DND-41 (cell line): ENCODE measurements at regions not wholly inside any gene's neighbourhood (a gene's known extent, or its start where the extent isn't known, plus 50 kb on each side); places are given as distances from the start of the nearest gene placed in this dataset.

Experiments
- ATAC-seq: fragments of 200-7000 bp; cut with Tn5 transposase; 3 replicates; pipeline ENCODE4 v1.9.1; 2021; ENCODE audit warnings: low read depth; ENCODE audit not compliant: insufficient read depth
- DNase-seq: peaks from one replicate; pipeline ENCODE4 v3.0.0-alpha.2; 2020
- H2AFZ ChIP-seq: 2 replicates; pipeline ENCODE4 v1.6.0; 2012; ENCODE audit warnings: low read depth, low read length
- H3K27ac ChIP-seq: 2 replicates; pipeline ENCODE4 v1.5.1; 2012; ENCODE audit warnings: low read length, inconsistent platforms
- H3K27me3 ChIP-seq: fragments of 200-600 bp; sonication (generic); 2 replicates; pipeline ENCODE4 v1.6.0; 2012; ENCODE audit warnings: low read length, mild to moderate bottlenecking, inconsistent platforms; ENCODE audit not compliant: insufficient read depth, poor library complexity
- H3K36me3 ChIP-seq: 2 replicates; pipeline ENCODE4 v1.5.1; 2012; ENCODE audit warnings: low read length, inconsistent platforms; ENCODE audit not compliant: insufficient read depth
- H3K4me1 ChIP-seq: 2 replicates; pipeline ENCODE4 v1.5.1; 2012; ENCODE audit warnings: mild to moderate bottlenecking, low read length; ENCODE audit not compliant: insufficient read depth
- H3K4me2 ChIP-seq: 2 replicates; pipeline ENCODE4 v1.6.0; 2012; ENCODE audit warnings: mild to moderate bottlenecking, moderate library complexity, low read length, inconsistent platforms; ENCODE audit not compliant: insufficient read depth
- H3K4me3 ChIP-seq, 2 experiments: fragments of 200-600 bp in 1 of 2; shearing (Covaris generic) in 1 of 2; 2 replicates each; pipeline ENCODE4 v1.5.1; 2012 to 2016; ENCODE audit warnings: inconsistent platforms in 2 of 2, low read length in 2 of 2, mild to moderate bottlenecking in 2 of 2, low read depth in 1 of 2, moderate library complexity in 1 of 2
- H3K79me2 ChIP-seq: 2 replicates; pipeline ENCODE4 v1.6.0; 2012; ENCODE audit warnings: low read length, inconsistent platforms; ENCODE audit not compliant: insufficient read depth
- H3K9ac ChIP-seq: 2 replicates; pipeline ENCODE4 v1.6.0; 2012; ENCODE audit warnings: low read depth, mild to moderate bottlenecking, inconsistent platforms, low read length, moderate library complexity
- H3K9me3 ChIP-seq: 2 replicates; pipeline ENCODE4 v1.5.1; 2012; ENCODE audit warnings: low read length, moderate library complexity, mild to moderate bottlenecking, inconsistent platforms; ENCODE audit not compliant: insufficient read depth, severe bottlenecking
- H4K20me1 ChIP-seq: 2 replicates; pipeline ENCODE4 v1.6.0; 2012; ENCODE audit warnings: low read length; ENCODE audit not compliant: insufficient read depth
- EZH2 ChIP-seq: IDR thresholded peaks from 3 replicates; pipeline ENCODE4 v1.6.1; 2012; ENCODE audit warnings: borderline replicate concordance, low read depth, mild to moderate bottlenecking, moderate library complexity, low read length, inconsistent platforms; ENCODE audit not compliant: severe bottlenecking
- TF ChIP-seq, protein P1 (sequence below): IDR thresholded peaks from 2 replicates; pipeline ENCODE4 v1.5.1; 2012; ENCODE audit warnings: borderline replicate concordance, low read length, moderate library complexity, mild to moderate bottlenecking; ENCODE audit not compliant: poor library complexity, severe bottlenecking; ENCODE audit errors: extremely low read depth

DNA sequence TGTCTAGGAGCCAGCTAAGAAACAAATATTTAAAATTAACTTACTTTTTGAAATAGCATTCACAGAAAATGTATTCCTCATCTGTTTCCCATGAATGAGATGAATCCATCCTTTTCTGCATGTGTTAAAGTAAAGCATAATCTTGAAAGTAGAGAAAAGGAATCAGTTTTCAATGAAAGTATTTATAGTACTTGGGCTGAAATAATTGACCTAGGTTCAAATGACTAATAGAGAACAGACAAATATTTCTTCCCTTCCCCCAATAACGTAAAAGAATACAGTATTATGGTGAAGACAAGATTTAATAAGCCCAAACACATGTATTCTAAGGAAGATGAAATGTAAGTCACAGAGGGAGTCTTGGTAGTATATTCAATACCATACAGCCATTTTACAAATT lies 403.5 kb downstream of the ZNF608 start:
- Histone ChIP-seq H3K4me1 (no peaks in the 10 kb centered on the region), H3K36me3 (no peaks in the 10 kb centered on the region), H3K4me2 (no peak overlapping the region), H3K4me3 (no peak overlapping the region), H4K20me1 (no peaks in the 10 kb centered on the region), H3K9ac (no peak overlapping the region), H3K79me2 (no peaks in the 10 kb centered on the region), H2AFZ (no peak overlapping the region), H3K9me3 (no peaks in the 10 kb centered on the region), H3K27me3 (no peaks in the 10 kb centered on the region), H3K27ac (no peak overlapping the region)
- DNase-seq, result no peak
- no peak for ATAC-seq
- no peak for TF ChIP-seq EZH2
- TF ChIP-seq, protein P1, sequence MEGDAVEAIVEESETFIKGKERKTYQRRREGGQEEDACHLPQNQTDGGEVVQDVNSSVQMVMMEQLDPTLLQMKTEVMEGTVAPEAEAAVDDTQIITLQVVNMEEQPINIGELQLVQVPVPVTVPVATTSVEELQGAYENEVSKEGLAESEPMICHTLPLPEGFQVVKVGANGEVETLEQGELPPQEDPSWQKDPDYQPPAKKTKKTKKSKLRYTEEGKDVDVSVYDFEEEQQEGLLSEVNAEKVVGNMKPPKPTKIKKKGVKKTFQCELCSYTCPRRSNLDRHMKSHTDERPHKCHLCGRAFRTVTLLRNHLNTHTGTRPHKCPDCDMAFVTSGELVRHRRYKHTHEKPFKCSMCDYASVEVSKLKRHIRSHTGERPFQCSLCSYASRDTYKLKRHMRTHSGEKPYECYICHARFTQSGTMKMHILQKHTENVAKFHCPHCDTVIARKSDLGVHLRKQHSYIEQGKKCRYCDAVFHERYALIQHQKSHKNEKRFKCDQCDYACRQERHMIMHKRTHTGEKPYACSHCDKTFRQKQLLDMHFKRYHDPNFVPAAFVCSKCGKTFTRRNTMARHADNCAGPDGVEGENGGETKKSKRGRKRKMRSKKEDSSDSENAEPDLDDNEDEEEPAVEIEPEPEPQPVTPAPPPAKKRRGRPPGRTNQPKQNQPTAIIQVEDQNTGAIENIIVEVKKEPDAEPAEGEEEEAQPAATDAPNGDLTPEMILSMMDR, result no peak

DNA sequence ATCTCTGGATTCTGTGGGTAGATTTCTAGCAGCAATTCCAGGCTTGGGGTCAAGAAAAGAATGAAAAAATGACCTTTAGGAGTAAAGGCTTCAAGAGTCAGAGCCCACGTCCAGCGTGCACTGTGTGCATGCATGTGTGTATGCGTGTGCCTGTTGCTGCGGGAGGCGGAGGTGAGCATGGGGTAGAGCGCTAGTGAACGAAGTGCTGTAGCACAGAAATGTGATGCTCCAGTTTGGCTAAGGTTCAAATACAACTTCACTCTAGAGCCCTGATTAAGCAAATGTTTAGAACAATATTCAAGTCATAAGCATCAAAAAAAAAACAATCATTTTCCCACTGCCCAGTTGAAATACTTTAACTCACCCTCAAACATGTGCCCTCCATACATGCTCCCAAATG lies 403.9 kb downstream of the ZNF608 start:
- Histone ChIP-seq H3K9ac (no peak overlapping the region), H4K20me1 (no peaks in the 10 kb centered on the region), H3K27ac (no peak overlapping the region), H3K4me3 (no peak overlapping the region), H3K4me2 (no peak overlapping the region), H2AFZ (no peak overlapping the region), H3K27me3 (no peaks in the 10 kb centered on the region), H3K36me3 (no peaks in the 10 kb centered on the region), H3K4me1 (no peaks in the 10 kb centered on the region), H3K9me3 (no peaks in the 10 kb centered on the region), H3K79me2 (no peaks in the 10 kb centered on the region)
- TF ChIP-seq, protein P1, result no peak
- TF ChIP-seq EZH2, result no peak
- no peak for DNase-seq
- ATAC-seq, result no peak

- no peak for ATAC-seq
- no peaks in the 10 kb centered on the region for H3K36me3 ChIP-seq
- no peak for TF ChIP-seq EZH2
- TF ChIP-seq, protein P1, result no peak
- no peaks in the 10 kb centered on the region for H3K4me1 ChIP-seq
- no peak overlapping the region for H3K9ac ChIP-seq
- no peaks in the 10 kb centered on the region for H4K20me1 ChIP-seq
- no peak for DNase-seq
- no peak overlapping the region for H3K4me3 ChIP-seq
- no peak overlapping the region for H3K4me2 ChIP-seq
- no peak overlapping the region for H3K27ac ChIP-seq
- H2AFZ ChIP-seq, result no peak overlapping the region
- no peaks in the 10 kb centered on the region for H3K79me2 ChIP-seq
- H3K9me3 ChIP-seq, result no peaks in the 10 kb centered on the region
- H3K27me3 ChIP-seq, result no peaks in the 10 kb centered on the region
Measured at GRCh38 chr5:124342027-124342471, 404.4 kb downstream of the ZNF608 start.
